Lung (tissue), 11 donors: ENCODE measurements at regions not wholly inside any gene's neighbourhood (a gene's known extent, or its start where the extent isn't known, plus 50 kb on each side); places are given as distances from the start of the nearest gene placed in this dataset.
A peak's percentile ranks its signal among the peaks of the same experiment; 100 is the strongest.

Source experiments
- ATAC-seq: fragments of 200-7000 bp; cut with Tn5 transposase; one replicate; pipeline ENCODE4 v1.9.1; 2020; ENCODE audit warnings: moderate number of reproducible peaks; ENCODE audit not compliant: insufficient read depth, low FRiP score
- DNase-seq, 3 donors: peaks; one replicate each; pipeline ENCODE4 v3.0.0-alpha.2; 2013 to 2017
- H3K27ac ChIP-seq, 2 donors: one replicate each; pipeline ENCODE4 v1.5.1; 2013; ENCODE audit warnings: mild to moderate bottlenecking in 2 of 2, moderate library complexity in 2 of 2, control low read depth in 1 of 2, inconsistent platforms in 1 of 2, low read depth in 1 of 2, low read length in 1 of 2
- H3K27me3 ChIP-seq, 3 donors: one replicate each; pipeline ENCODE4 v1.5.1; 2013; ENCODE audit warnings: low read length in 2 of 3; ENCODE audit not compliant: control insufficient read depth in 3 of 3, insufficient read depth in 3 of 3
- H3K36me3 ChIP-seq, 4 donors: one replicate each; pipeline ENCODE4 v1.5.1; 2013; ENCODE audit warnings: low read length in 4 of 4, mild to moderate bottlenecking in 1 of 4, moderate library complexity in 1 of 4; ENCODE audit not compliant: control insufficient read depth in 4 of 4, insufficient read depth in 4 of 4
- H3K4me1 ChIP-seq, 5 donors: one replicate each; pipeline ENCODE4 v1.5.1; 2013; ENCODE audit warnings: low read length in 5 of 5, mild to moderate bottlenecking in 2 of 5, moderate library complexity in 1 of 5; ENCODE audit not compliant: control insufficient read depth in 5 of 5, insufficient read depth in 5 of 5
- H3K4me3 ChIP-seq: one replicate; pipeline ENCODE4 v1.5.1; 2013; ENCODE audit warnings: mild to moderate bottlenecking, control low read depth, moderate library complexity
- H3K9ac ChIP-seq, 2 donors: one replicate each; pipeline ENCODE4 v1.5.1; 2013; ENCODE audit warnings: low read length in 2 of 2, control low read depth in 1 of 2; ENCODE audit not compliant: insufficient read depth in 1 of 2
- H3K9me3 ChIP-seq, 4 donors: one replicate each; pipeline ENCODE4 v1.5.1; 2013; ENCODE audit warnings: low read length in 3 of 4, mild to moderate bottlenecking in 1 of 4, moderate library complexity in 1 of 4; ENCODE audit not compliant: control insufficient read depth in 4 of 4, insufficient read depth in 3 of 4
- CTCF ChIP-seq: IDR thresholded peaks from 2 replicates; pipeline ENCODE4 v1.5.1; 2012; ENCODE audit warnings: mild to moderate bottlenecking; ENCODE audit errors: control extremely low read depth, extremely low read depth
- WGBS, 2 donors: extraction: QIAGEN DNeasy Blood & Tissue Kit; methylation state at CpG; one replicate each; pipeline ENCODE4 v1.1.7; 2013; 5-methylcytosine and 5-hydroxymethylcytosine counted together
- donor health status: control.
- donor health status: control.
- donor health status: Bipolar disorder and iron deficiency.
- donor health status: healthy.
- donor health status: DM: yes; HTN: yes; CAD: no.

GRCh38 chr1:113185463-113186104 is 112.6 kb downstream of the LRIG2 start:
- ATAC-seq: no peak
- H3K4me1 ChIP-seq: no peaks in the 10 kb centered on the region
- no peaks in the 10 kb centered on the region for H3K36me3 ChIP-seq
- no peaks in the 10 kb centered on the region for H3K27me3 ChIP-seq
- H3K4me3 ChIP-seq: no peak overlapping the region
- no peak for DNase-seq
- no peak for TF ChIP-seq CTCF
- no peak overlapping the region for H3K27ac ChIP-seq
- no peaks in the 10 kb centered on the region for H3K9me3 ChIP-seq
- 81 to 94% methylated on average over 2 of the region's 2 CpGs for WGBS, 2 donors
- H3K9ac ChIP-seq: no peak overlapping the region

GRCh38 chr1:113190078-113190477 is 117.1 kb downstream of the LRIG2 start:
- Histone ChIP-seq H3K36me3 (no peaks in the 10 kb centered on the region), H3K4me1 (peaks cover 0 to 2% (median 0%) of the 10 kb centered on the region in 5 donors), H3K9me3 (peaks cover 0 to 2% (median 0%) of the 10 kb centered on the region in 4 donors), H3K9ac (no peak overlapping the region), H3K27ac (no peak overlapping the region), H3K4me3 (no peak overlapping the region), H3K27me3 (no peaks in the 10 kb centered on the region)
- no peak for ATAC-seq
- no peak for DNase-seq
- WGBS, 2 donors: 85 to 92% methylated on average over 3 of the region's 3 CpGs
- TF ChIP-seq CTCF: no peak

- DNase-seq: no peak
- Histone ChIP-seq H3K9ac (no peak overlapping the region), H3K4me3 (no peak overlapping the region), H3K36me3 (no peaks in the 10 kb centered on the region), H3K27me3 (no peaks in the 10 kb centered on the region), H3K9me3 (peaks cover 0 to 2% (median 0%) of the 10 kb centered on the region in 4 donors), H3K4me1 (peaks cover 0 to 2% (median 0%) of the 10 kb centered on the region in 5 donors), H3K27ac (no peak overlapping the region)
- WGBS, 2 donors: 89 to 93% methylated on average over 3 of the region's 3 CpGs
- no peak for TF ChIP-seq CTCF
- ATAC-seq: no peak
Observed at GRCh38 chr1:113190930-113191329, 117.9 kb downstream of the LRIG2 start.

GRCh38 chr1:113191579-113192076 is 118.6 kb downstream of the LRIG2 start:
- Histone ChIP-seq H3K27ac (no peak overlapping the region), H3K4me1 (peaks cover 0 to 2% (median 0%) of the 10 kb centered on the region in 5 donors), H3K9me3 (peaks cover 0 to 2% (median 0%) of the 10 kb centered on the region in 4 donors), H3K27me3 (no peaks in the 10 kb centered on the region), H3K4me3 (no peak overlapping the region), H3K36me3 (no peaks in the 10 kb centered on the region), H3K9ac (no peak overlapping the region)
- TF ChIP-seq CTCF: no peak
- ATAC-seq (peak; percentile 3), DNase-seq (no peak)
- 85 to 88% methylated on average over 11 of the region's 11 CpGs for WGBS, 2 donors
